ENCODE measurements at regions not wholly inside any gene's neighbourhood (a gene's known extent, or its start where the extent isn't known, plus 50 kb on each side); places are given as distances from the start of the nearest gene placed in this dataset.

- Histone ChIP-seq H3K36me3 (ENCODE audit: insufficient read depth, low read length, poor library complexity, severe bottlenecking) (no peaks in the 10 kb centered on the region), H3K4me3 (ENCODE audit: low read depth, low read length, poor library complexity, severe bottlenecking) (no peak overlapping the region), H3K9me3 (ENCODE audit: low read depth, low read length, poor library complexity, severe bottlenecking) (no peaks in the 10 kb centered on the region), H3K27ac (ENCODE audit: low read depth, low read length, poor library complexity, severe bottlenecking) (no peak overlapping the region), H3K27me3 (replicated peaks; ENCODE audit: insufficient read depth, low read depth, low read length, poor library complexity) (no peaks in the 10 kb centered on the region), H3K4me1 (ENCODE audit: insufficient read depth, low read length, poor library complexity, severe bottlenecking) (no peaks in the 10 kb centered on the region)
- TF ChIP-seq CTCF (conservative IDR thresholded peaks at IDR 0.05; ENCODE audit: low read depth, low read length): no peak
- no peak for TF ChIP-seq EZH2 (IDR thresholded peaks at IDR 0.05; ENCODE audit: borderline replicate concordance, low read depth, low read length, poor library complexity, severe bottlenecking)
- POLR2A ChIA-PET (ENCODE audit: low non-redundant PET): no interaction called here
- BruUV-seq (replicated peaks): no TSS peak
- CTCF ChIA-PET: no interaction called here
- intact Hi-C loops (cut with micrococcal nuclease; ENCODE audit: unreplicated experiment): loop anchor here (10.0 kb wide), 1 partner anchor 60 kb away; no protein-coding TSS in a partner anchor
- DNase-seq (ENCODE audit: low spot score): no peak
These were observed 707.4 kb upstream of the CDH2 start for GRCh38 chr18:28884304-28884703.

GRCh38 chr18:28880856-28881255, 703.9 kb upstream of the CDH2 start:
- H3K4me3 ChIP-seq (ENCODE audit: low read depth, low read length, poor library complexity, severe bottlenecking): no peak overlapping the region
- TF ChIP-seq CTCF (conservative IDR thresholded peaks at IDR 0.05; ENCODE audit: low read depth, low read length): no peak
- TF ChIP-seq EZH2 (IDR thresholded peaks at IDR 0.05; ENCODE audit: borderline replicate concordance, low read depth, low read length, poor library complexity, severe bottlenecking): no peak
- no peaks in the 10 kb centered on the region for H3K4me1 ChIP-seq (ENCODE audit: insufficient read depth, low read length, poor library complexity, severe bottlenecking)
- H3K27me3 ChIP-seq (replicated peaks; ENCODE audit: insufficient read depth, low read depth, low read length, poor library complexity): no peaks in the 10 kb centered on the region
- H3K36me3 ChIP-seq (ENCODE audit: insufficient read depth, low read length, poor library complexity, severe bottlenecking): no peaks in the 10 kb centered on the region
- ChIA-PET POLR2A (ENCODE audit: low non-redundant PET) (no interaction called here), CTCF (no interaction called here)
- intact Hi-C loops (cut with micrococcal nuclease; ENCODE audit: unreplicated experiment): loop anchor here (10.0 kb wide), 1 partner anchor 64 kb away; no protein-coding TSS in a partner anchor
- BruUV-seq (replicated peaks): no TSS peak
- H3K27ac ChIP-seq (ENCODE audit: low read depth, low read length, poor library complexity, severe bottlenecking): no peak overlapping the region
- no peak for DNase-seq (ENCODE audit: low spot score)
- no peaks in the 10 kb centered on the region for H3K9me3 ChIP-seq (ENCODE audit: low read depth, low read length, poor library complexity, severe bottlenecking)

DNA sequence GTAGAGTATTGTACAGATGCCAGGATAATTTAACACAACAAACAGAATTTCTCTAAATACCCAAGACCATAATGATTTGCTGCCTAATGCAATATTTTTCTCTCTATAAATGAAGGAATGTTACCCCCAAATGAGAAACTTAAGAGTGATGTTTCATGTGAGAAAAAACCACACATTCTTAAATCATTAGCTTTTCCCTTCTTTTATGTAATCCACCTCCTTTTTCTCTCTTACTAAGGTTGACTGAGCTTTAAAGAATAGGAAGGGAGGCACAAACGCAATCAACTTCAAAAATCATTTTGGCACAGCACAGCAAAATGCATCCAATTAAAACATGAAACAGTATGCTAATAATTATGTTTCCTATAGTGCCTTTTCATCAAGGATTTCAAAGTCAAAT, 698.1 kb upstream of the CDH2 start:
- H3K4me3 ChIP-seq (ENCODE audit: low read depth, low read length, poor library complexity, severe bottlenecking): no peak overlapping the region
- H3K36me3 ChIP-seq (ENCODE audit: insufficient read depth, low read length, poor library complexity, severe bottlenecking): no peaks in the 10 kb centered on the region
- H3K27ac ChIP-seq (ENCODE audit: low read depth, low read length, poor library complexity, severe bottlenecking): no peak overlapping the region
- BruUV-seq (replicated peaks): no TSS peak
- ChIA-PET CTCF (no interaction called here), POLR2A (ENCODE audit: low non-redundant PET) (no interaction called here)
- DNase-seq (ENCODE audit: low spot score): no peak
- intact Hi-C loops (cut with micrococcal nuclease; ENCODE audit: unreplicated experiment): no loop called here
- no peak for TF ChIP-seq CTCF (conservative IDR thresholded peaks at IDR 0.05; ENCODE audit: low read depth, low read length)
- TF ChIP-seq EZH2 (IDR thresholded peaks at IDR 0.05; ENCODE audit: borderline replicate concordance, low read depth, low read length, poor library complexity, severe bottlenecking): no peak
- H3K9me3 ChIP-seq (ENCODE audit: low read depth, low read length, poor library complexity, severe bottlenecking): no peaks in the 10 kb centered on the region
- no peaks in the 10 kb centered on the region for H3K27me3 ChIP-seq (replicated peaks; ENCODE audit: insufficient read depth, low read depth, low read length, poor library complexity)
- H3K4me1 ChIP-seq (ENCODE audit: insufficient read depth, low read length, poor library complexity, severe bottlenecking): no peaks in the 10 kb centered on the region

Data from A673 (cell line).